Daoy (cell line): ENCODE measurements at regions not wholly inside any gene's neighbourhood (a gene's known extent, or its start where the extent isn't known, plus 50 kb on each side); places are given as distances from the start of the nearest gene placed in this dataset.
"Not testable (repeated sequence)": the region's sequence is repeated elsewhere in the genome, so short reads cannot be mapped to it uniquely, and the experiment has no call there.

ENCODE experiments used
- DNase-seq: peaks from one replicate; pipeline ENCODE4 v3.0.0-alpha.2; 2015; ENCODE audit warnings: low read depth

GRCh38 chr13:22814433-22814832 lies 366.3 kb upstream of the SGCG start:
- DNase-seq = not testable (repeated sequence)

GRCh38 chr13:22821589-22821988 lies 359.2 kb upstream of the SGCG start:
- no peak for DNase-seq

GRCh38 chr13:22825186-22825585 lies 355.6 kb upstream of the SGCG start:
- DNase-seq = no peak

- DNase-seq = peak; percentile 78
These were observed 352.7 kb upstream of the SGCG start for GRCh38 chr13:22828081-22828480.

- no peak for DNase-seq
These were observed 344.3 kb upstream of the SGCG start for GRCh38 chr13:22836475-22836874.

- peak; percentile 11 for DNase-seq
These were observed 342.7 kb upstream of the SGCG start for GRCh38 chr13:22837980-22838647.

GRCh38 chr13:22839603-22840530 lies 340.9 kb upstream of the SGCG start:
- peak; percentile 7 for DNase-seq

- no peak for DNase-seq
These were observed 334.2 kb upstream of the SGCG start for GRCh38 chr13:22846551-22846950.

GRCh38 chr13:22848539-22849052 lies 332.2 kb upstream of the SGCG start:
- DNase-seq = peak; percentile 84

GRCh38 chr13:22855926-22856325 lies 324.9 kb upstream of the SGCG start:
- no peak for DNase-seq

- not testable (repeated sequence) for DNase-seq
These were observed 321.8 kb upstream of the SGCG start for GRCh38 chr13:22858980-22859379.

- not testable (repeated sequence) for DNase-seq
These were observed 321.4 kb upstream of the SGCG start for GRCh38 chr13:22859411-22859810.

- DNase-seq = no peak
These were observed 318.8 kb upstream of the SGCG start for GRCh38 chr13:22861958-22862466.

GRCh38 chr13:22862478-22862877 lies 318.3 kb upstream of the SGCG start:
- DNase-seq = no peak

GRCh38 chr13:22866221-22866620 lies 314.6 kb upstream of the SGCG start:
- DNase-seq = no peak

- DNase-seq = no peak
These were observed 309.5 kb upstream of the SGCG start for GRCh38 chr13:22871231-22871630.

- DNase-seq = no peak
These were observed 305.9 kb upstream of the SGCG start for GRCh38 chr13:22874839-22875238.

- no peak for DNase-seq
These were observed 303.4 kb upstream of the SGCG start for GRCh38 chr13:22877421-22877820.

- no peak for DNase-seq
These were observed 299.7 kb upstream of the SGCG start for GRCh38 chr13:22880741-22881720.

GRCh38 chr13:22881721-22882608 lies 298.8 kb upstream of the SGCG start:
- not testable (repeated sequence) for DNase-seq
